Heart left ventricle (tissue), 13 donors: ENCODE measurements at regions not wholly inside any gene's neighbourhood (a gene's known extent, or its start where the extent isn't known, plus 50 kb on each side); places are given as distances from the start of the nearest gene placed in this dataset.

ENCODE experiments used
- POLR2A ChIP-seq, 2 donors: fragments of 450-650 bp; IDR thresholded peaks; one replicate each; pipeline ENCODE4 v1.6.1; 2017; ENCODE audit warnings: antibody characterized with exemption in 2 of 2, mild to moderate bottlenecking in 2 of 2, moderate library complexity in 2 of 2
- TF ChIP-seq, protein P1 (sequence below), 12 donors: fragments of 200-600 bp; sonication (generic) in 4 of 12; IDR thresholded peaks; one replicate each; pipeline versions ENCODE4 v1.5.0 to v1.8.0; 2018 to 2022; ENCODE audit warnings: antibody characterized with exemption in 12 of 12, mild to moderate bottlenecking in 5 of 12
- donor health status: ischemic (EF 13 %, LVEDD 7.1; RV severe dilation, severe dysfunction).
- donor health status: DM: no; HTN: yes; CAD: no.
- donor health status: DM: no; HTN: no; CAD: no.
- donor health status: ischemic (EF 25% LVEDD 6.9; RV normal size, moderate dysfunction).
- donor health status: ischemic (EF 25% LVEDD 5.7; RV mildly dilated, moderate dysfunction).
- donor health status: ischemic (EF 35%, LVEDD 5.7; RV mildly dilated, moderate dysfunction).
- donor health status: nonischemic (EF 11% LVEDD 7.7; RV severe dilation, severe dysfunction).
- donor health status: DM: yes; HTN: yes; CAD: no.
- donor health status: PGD.
- donor health status: ischemic (EF 29% LVEDD 5.4; RV normal size, mild dysfunction).
- donor health status: nonischemic (EF 23%, LVEDD 6.1; RV moderate dilation, normal function).

DNA sequence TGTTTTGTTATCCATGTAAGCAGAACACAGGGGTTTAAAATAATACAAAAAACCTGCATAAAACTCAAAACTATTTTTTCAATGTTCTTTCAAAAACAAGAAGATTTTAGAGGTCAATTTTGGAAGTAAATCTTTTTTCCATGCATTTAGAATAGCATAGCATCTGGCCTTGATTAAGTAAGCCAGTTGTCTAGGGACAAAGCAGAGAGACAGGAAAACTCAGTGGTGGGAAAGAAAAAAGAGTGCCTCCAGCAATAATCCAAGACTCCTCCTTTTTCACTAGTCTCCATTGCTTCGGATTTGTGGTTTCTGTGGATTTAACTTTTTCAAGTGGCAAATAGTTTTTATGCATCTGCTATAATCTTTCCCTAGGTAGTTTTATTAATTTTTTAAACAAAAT is 88.9 kb downstream of the SUCNR1 start:
- no peak for TF ChIP-seq POLR2A (IDR thresholded peaks at IDR 0.05)
- TF ChIP-seq, protein P1, sequence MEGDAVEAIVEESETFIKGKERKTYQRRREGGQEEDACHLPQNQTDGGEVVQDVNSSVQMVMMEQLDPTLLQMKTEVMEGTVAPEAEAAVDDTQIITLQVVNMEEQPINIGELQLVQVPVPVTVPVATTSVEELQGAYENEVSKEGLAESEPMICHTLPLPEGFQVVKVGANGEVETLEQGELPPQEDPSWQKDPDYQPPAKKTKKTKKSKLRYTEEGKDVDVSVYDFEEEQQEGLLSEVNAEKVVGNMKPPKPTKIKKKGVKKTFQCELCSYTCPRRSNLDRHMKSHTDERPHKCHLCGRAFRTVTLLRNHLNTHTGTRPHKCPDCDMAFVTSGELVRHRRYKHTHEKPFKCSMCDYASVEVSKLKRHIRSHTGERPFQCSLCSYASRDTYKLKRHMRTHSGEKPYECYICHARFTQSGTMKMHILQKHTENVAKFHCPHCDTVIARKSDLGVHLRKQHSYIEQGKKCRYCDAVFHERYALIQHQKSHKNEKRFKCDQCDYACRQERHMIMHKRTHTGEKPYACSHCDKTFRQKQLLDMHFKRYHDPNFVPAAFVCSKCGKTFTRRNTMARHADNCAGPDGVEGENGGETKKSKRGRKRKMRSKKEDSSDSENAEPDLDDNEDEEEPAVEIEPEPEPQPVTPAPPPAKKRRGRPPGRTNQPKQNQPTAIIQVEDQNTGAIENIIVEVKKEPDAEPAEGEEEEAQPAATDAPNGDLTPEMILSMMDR (IDR thresholded peaks at IDR 0.05) = no peak
